HK-2 (cell line): ENCODE measurements at regions not wholly inside any gene's neighbourhood (a gene's known extent, or its start where the extent isn't known, plus 50 kb on each side); places are given as distances from the start of the nearest gene placed in this dataset.

Experiments used
- DNase-seq: peaks from one replicate; pipeline ENCODE4 v3.0.0-alpha.2; 2018; ENCODE audit not compliant: unreplicated experiment

GRCh38 chr11:86726770-86727504 is 54.5 kb upstream of the ME3 start:
- DNase-seq: no peak

DNA sequence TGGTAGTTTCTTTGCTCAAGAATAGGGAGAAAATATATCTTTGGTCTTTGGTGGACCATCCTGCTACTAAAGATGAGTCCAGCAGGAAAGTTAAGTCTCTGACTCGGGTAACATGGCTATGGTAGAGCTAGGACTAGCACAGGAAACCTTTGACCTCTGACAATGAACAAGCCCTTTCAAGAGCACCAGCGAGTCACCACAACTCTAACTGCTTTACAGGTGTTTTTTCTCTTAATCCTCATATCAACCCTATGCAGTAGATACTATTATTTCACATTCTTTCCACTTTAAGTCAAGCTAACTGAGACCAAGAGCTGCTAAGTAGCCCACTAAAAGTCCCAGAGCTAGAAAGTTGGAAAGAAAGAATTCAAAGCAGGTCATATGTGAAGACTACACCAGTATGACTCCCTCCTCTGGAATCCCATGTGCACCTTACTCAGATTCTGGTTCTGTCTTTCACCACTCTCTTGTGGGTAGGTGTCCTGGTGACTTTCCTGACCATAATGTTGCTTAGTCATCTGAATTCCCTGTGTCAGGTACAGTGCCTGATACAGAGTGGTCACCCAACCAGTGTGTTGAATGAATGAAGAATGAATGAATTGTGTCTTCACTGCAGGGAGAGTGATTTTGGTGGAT is 53.8 kb upstream of the ME3 start:
- DNase-seq: no peak

GRCh38 chr11:86724137-86724536 is 51.7 kb upstream of the ME3 start:
- no peak for DNase-seq

GRCh38 chr11:86723281-86723680 is 50.9 kb upstream of the ME3 start:
- DNase-seq: no peak

DNA sequence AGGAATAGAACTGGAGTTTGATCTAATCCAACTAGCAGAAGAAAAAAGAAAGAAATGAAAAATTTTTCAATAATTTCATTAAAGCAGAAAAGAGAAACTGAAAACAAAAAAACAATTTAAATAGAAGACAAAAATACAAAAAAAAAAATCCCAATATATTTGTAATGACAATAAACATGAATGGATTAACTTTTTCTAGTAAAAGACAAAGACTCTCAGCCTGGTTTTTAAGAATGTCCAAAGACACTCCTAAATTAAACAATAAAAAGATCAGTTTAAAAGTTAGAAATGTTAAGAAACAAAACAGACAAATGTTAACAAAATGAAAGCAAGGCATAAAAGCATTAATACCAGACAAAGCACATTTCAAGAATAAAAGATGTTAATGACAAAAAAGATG is 50.3 kb upstream of the ME3 start:
- DNase-seq: no peak
